ENCODE measurements at regions not wholly inside any gene's neighbourhood (a gene's known extent, or its start where the extent isn't known, plus 50 kb on each side); places are given as distances from the start of the nearest gene placed in this dataset.

- TF ChIP-seq, protein P1, sequence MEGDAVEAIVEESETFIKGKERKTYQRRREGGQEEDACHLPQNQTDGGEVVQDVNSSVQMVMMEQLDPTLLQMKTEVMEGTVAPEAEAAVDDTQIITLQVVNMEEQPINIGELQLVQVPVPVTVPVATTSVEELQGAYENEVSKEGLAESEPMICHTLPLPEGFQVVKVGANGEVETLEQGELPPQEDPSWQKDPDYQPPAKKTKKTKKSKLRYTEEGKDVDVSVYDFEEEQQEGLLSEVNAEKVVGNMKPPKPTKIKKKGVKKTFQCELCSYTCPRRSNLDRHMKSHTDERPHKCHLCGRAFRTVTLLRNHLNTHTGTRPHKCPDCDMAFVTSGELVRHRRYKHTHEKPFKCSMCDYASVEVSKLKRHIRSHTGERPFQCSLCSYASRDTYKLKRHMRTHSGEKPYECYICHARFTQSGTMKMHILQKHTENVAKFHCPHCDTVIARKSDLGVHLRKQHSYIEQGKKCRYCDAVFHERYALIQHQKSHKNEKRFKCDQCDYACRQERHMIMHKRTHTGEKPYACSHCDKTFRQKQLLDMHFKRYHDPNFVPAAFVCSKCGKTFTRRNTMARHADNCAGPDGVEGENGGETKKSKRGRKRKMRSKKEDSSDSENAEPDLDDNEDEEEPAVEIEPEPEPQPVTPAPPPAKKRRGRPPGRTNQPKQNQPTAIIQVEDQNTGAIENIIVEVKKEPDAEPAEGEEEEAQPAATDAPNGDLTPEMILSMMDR (IDR thresholded peaks at IDR 0.05; ENCODE audit: low read depth, low read length) = no peak
- no peak for TF ChIP-seq EZH2phosphoT487 (IDR thresholded peaks at IDR 0.05; ENCODE audit: low read depth)
Observed at GRCh38 chrX:98506907-98507306, 1623.2 kb downstream of the RPA4 start.

All from OCI-LY3 (cell line).